Gastroesophageal sphincter (tissue), 4 donors: ENCODE measurements at regions not wholly inside any gene's neighbourhood (a gene's known extent, or its start where the extent isn't known, plus 50 kb on each side); places are given as distances from the start of the nearest gene placed in this dataset.

Experiments used
- ATAC-seq: fragments of 150-250 bp; one replicate; pipeline ENCODE4 v1.9.1; 2016; ENCODE audit warnings: mild to moderate bottlenecking, moderate library complexity
- H3K27ac ChIP-seq, 4 donors: fragments of 200-600 bp; sonication (generic) in 3 of 4; 1 replicate in 3 of 4; 2 replicates in 1 of 4; pipeline ENCODE4 v1.5.1; 2016 to 2019
- H3K27me3 ChIP-seq: fragments of 200-600 bp; sonication (generic); one replicate; pipeline ENCODE4 v1.5.1; 2019
- H3K36me3 ChIP-seq, 2 donors: fragments of 200-600 bp; sonication (generic); one replicate each; pipeline ENCODE4 v1.5.1; 2019; ENCODE audit warnings: control low read depth in 1 of 2
- H3K4me1 ChIP-seq, 3 donors: fragments of 200-600 bp; sonication (generic); 1 replicate in 2 of 3; 2 replicates in 1 of 3; pipeline ENCODE4 v1.5.1; 2016 to 2019; ENCODE audit warnings: control low read depth in 2 of 3
- H3K4me3 ChIP-seq, 2 donors: fragments of 200-600 bp; sonication (generic); one replicate each; pipeline ENCODE4 v1.5.1; 2019; ENCODE audit warnings: mild to moderate bottlenecking in 1 of 2, moderate library complexity in 1 of 2
- H3K9me3 ChIP-seq, 3 donors: fragments of 200-600 bp; sonication (generic); one replicate each; pipeline ENCODE4 v1.5.1; 2017 to 2019; ENCODE audit warnings: control low read depth in 2 of 3
- EP300 ChIP-seq: sonication (generic); formaldehyde crosslinking; IDR thresholded peaks from one replicate; pipeline ENCODE4 v1.6.1; 2017; ENCODE audit warnings: antibody characterized with exemption, mild to moderate bottlenecking
- POLR2A ChIP-seq, 2 donors: fragments of 450-650 bp; IDR thresholded peaks; one replicate each; pipeline ENCODE4 v1.6.1; 2017; ENCODE audit warnings: antibody characterized with exemption in 2 of 2, mild to moderate bottlenecking in 2 of 2, moderate library complexity in 1 of 2
- POLR2AphosphoS5 ChIP-seq: sonication (generic); formaldehyde crosslinking; IDR thresholded peaks from one replicate; pipeline ENCODE4 v1.6.1; 2017; ENCODE audit warnings: antibody characterized with exemption
- WGBS, 2 donors: methylation state at CpG; one replicate each; pipeline ENCODE4 v1.1.5; 2018; ENCODE audit warnings: low coverage in 1 of 2; 5-methylcytosine and 5-hydroxymethylcytosine counted together
- TF ChIP-seq, protein P1 (sequence below), 4 experiments: fragments of 200-600 bp in 2 of 4; fragments of 450-650 bp in 2 of 4; sonication (generic) in 1 of 4; IDR thresholded peaks; one replicate each; pipeline ENCODE4 v1.5.1; 2017 to 2019; ENCODE audit warnings: antibody characterized with exemption in 4 of 4, mild to moderate bottlenecking in 2 of 4, moderate library complexity in 2 of 4

DNA sequence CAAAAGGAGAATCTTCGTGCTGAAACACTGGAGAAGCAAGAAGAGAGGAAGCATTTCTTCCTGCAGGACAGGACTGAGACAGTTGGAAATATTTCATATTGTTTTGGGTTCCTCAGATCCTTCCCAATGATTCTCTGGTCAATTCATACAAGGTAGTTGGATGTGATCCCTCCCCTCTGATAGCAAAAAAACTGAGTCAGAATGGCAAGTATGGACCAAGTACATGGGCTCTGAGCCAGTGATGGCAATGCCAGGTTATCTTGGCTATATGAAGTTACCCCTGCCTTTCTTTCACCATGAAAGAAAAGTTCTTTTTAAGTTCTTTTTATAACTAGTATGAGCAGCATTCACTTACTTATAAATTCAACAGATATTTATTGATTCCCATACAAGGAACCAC, 124.4 kb upstream of the PTPRZ1 start:
- H3K4me3 ChIP-seq, result no peak overlapping the region
- 55% methylated on average over 1 of the region's 1 CpG; no CpG with 5 or more reads in 1 of the 2 donors for WGBS, 2 donors
- H3K9me3 ChIP-seq, result no peaks in the 10 kb centered on the region
- no peaks in the 10 kb centered on the region for H3K36me3 ChIP-seq
- TF ChIP-seq POLR2AphosphoS5 (no peak), EP300 (no peak), POLR2A (IDR thresholded peaks at IDR 0.05) (no peak)
- TF ChIP-seq, protein P1, sequence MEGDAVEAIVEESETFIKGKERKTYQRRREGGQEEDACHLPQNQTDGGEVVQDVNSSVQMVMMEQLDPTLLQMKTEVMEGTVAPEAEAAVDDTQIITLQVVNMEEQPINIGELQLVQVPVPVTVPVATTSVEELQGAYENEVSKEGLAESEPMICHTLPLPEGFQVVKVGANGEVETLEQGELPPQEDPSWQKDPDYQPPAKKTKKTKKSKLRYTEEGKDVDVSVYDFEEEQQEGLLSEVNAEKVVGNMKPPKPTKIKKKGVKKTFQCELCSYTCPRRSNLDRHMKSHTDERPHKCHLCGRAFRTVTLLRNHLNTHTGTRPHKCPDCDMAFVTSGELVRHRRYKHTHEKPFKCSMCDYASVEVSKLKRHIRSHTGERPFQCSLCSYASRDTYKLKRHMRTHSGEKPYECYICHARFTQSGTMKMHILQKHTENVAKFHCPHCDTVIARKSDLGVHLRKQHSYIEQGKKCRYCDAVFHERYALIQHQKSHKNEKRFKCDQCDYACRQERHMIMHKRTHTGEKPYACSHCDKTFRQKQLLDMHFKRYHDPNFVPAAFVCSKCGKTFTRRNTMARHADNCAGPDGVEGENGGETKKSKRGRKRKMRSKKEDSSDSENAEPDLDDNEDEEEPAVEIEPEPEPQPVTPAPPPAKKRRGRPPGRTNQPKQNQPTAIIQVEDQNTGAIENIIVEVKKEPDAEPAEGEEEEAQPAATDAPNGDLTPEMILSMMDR (IDR thresholded peaks at IDR 0.05), result no peak
- H3K27ac ChIP-seq, result no peak overlapping the region
- peaks cover 12% of the 10 kb centered on the region for H3K27me3 ChIP-seq
- no peaks in the 10 kb centered on the region for H3K4me1 ChIP-seq
- ATAC-seq, result no peak

GRCh38 chr7:121745856-121746255, 127.1 kb upstream of the PTPRZ1 start:
- TF ChIP-seq POLR2A (IDR thresholded peaks at IDR 0.05) (no peak), POLR2AphosphoS5 (no peak), EP300 (no peak)
- TF ChIP-seq, protein P1 (IDR thresholded peaks at IDR 0.05), result no peak
- Histone ChIP-seq H3K4me1 (no peaks in the 10 kb centered on the region), H3K27me3 (no peaks in the 10 kb centered on the region), H3K36me3 (no peaks in the 10 kb centered on the region), H3K9me3 (no peaks in the 10 kb centered on the region), H3K4me3 (no peak overlapping the region), H3K27ac (no peak overlapping the region)
- 85 to 94% methylated on average over 1 of the region's 1 CpG for WGBS, 2 donors
- ATAC-seq, result no peak

DNA sequence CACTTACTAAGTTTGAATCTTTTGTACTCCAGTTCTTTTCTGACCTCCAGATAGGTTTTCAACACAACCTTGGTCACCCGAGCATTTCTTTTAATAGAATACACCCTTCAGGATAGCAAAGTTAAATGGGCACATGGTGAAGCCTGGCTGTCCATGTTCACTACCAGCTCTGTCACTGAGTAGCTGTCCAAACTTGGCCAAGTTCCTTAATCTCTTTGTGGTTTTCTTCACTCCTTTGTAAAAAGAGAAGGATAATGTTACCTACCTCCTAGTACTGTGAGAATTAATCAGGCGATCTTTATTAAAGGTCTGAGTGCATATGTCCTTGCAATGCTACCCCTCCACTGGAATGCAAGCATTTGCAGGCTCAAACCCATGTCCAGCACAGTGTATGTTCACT, 128.1 kb upstream of the PTPRZ1 start:
- TF ChIP-seq, protein P1 (IDR thresholded peaks at IDR 0.05), result no peak
- TF ChIP-seq POLR2AphosphoS5, result no peak
- TF ChIP-seq EP300, result no peak
- TF ChIP-seq POLR2A (IDR thresholded peaks at IDR 0.05), result no peak
- 83 to 89% methylated on average over 2 of the region's 2 CpGs for WGBS, 2 donors
- no peaks in the 10 kb centered on the region for H3K36me3 ChIP-seq
- H3K27ac ChIP-seq, result no peak overlapping the region
- no peaks in the 10 kb centered on the region for H3K4me1 ChIP-seq
- H3K4me3 ChIP-seq, result no peak overlapping the region
- ATAC-seq, result no peak
- H3K27me3 ChIP-seq, result no peaks in the 10 kb centered on the region
- no peaks in the 10 kb centered on the region for H3K9me3 ChIP-seq

GRCh38 chr7:121744319-121744718, 128.6 kb upstream of the PTPRZ1 start:
- no peaks in the 10 kb centered on the region for H3K9me3 ChIP-seq
- no peak overlapping the region for H3K4me3 ChIP-seq
- no peaks in the 10 kb centered on the region for H3K36me3 ChIP-seq
- TF ChIP-seq POLR2AphosphoS5, result no peak
- TF ChIP-seq POLR2A (IDR thresholded peaks at IDR 0.05), result no peak
- TF ChIP-seq, protein P1 (IDR thresholded peaks at IDR 0.05), result no peak
- no peak for TF ChIP-seq EP300
- no peak for ATAC-seq
- no peaks in the 10 kb centered on the region for H3K27me3 ChIP-seq
- WGBS, 2 donors, result 51 to 54% methylated on average over 3 of the region's 3 CpGs
- no peak overlapping the region for H3K27ac ChIP-seq
- no peaks in the 10 kb centered on the region for H3K4me1 ChIP-seq

DNA sequence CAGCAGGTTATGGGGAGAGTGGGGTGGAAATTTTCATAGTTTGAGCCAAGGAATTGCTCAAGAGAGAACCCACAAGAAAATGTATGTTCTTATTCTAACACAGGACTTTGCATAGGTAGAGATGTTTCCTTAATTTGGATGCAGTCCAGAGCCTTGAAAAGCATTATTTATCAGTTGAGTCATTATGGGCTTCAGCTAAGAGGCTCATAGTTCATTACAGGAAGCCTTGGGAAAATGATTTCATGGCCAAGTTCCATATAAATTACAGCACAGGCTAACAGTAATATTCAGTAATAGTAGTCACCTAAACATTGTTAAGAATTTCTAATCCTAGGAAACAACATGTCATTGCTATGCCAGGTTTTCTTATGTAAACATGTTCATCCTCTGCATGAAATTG, 131.1 kb upstream of the PTPRZ1 start:
- Histone ChIP-seq H3K4me1 (no peaks in the 10 kb centered on the region), H3K36me3 (no peaks in the 10 kb centered on the region), H3K27me3 (peaks cover 3% of the 10 kb centered on the region), H3K27ac (no peak overlapping the region), H3K4me3 (no peak overlapping the region), H3K9me3 (no peaks in the 10 kb centered on the region)
- ATAC-seq, result no peak
- no peak for TF ChIP-seq EP300
- TF ChIP-seq POLR2A (IDR thresholded peaks at IDR 0.05), result no peak
- TF ChIP-seq, protein P1 (IDR thresholded peaks at IDR 0.05), result no peak
